Upper lobe of left lung (tissue), 6 donors: ENCODE measurements at regions not wholly inside any gene's neighbourhood (a gene's known extent, or its start where the extent isn't known, plus 50 kb on each side); places are given as distances from the start of the nearest gene placed in this dataset.

ENCODE experiments used
- ATAC-seq, 2 donors: fragments of 200-7000 bp; cut with Tn5 transposase; one replicate each; pipeline ENCODE4 v1.9.1; 2022; ENCODE audit warnings: mild to moderate bottlenecking in 2 of 2, moderate library complexity in 2 of 2; ENCODE audit not compliant: low FRiP score in 2 of 2
- DNase-seq, 2 donors: peaks; one replicate each; pipeline ENCODE4 v3.0.0-alpha.2; 2019 to 2020
- H3K27ac ChIP-seq, 4 donors: fragments of 200-600 bp; sonication (generic); one replicate each; pipeline ENCODE4 v1.5.1; 2016 to 2019
- H3K27me3 ChIP-seq, 4 donors: fragments of 200-600 bp; sonication (generic); one replicate each; pipeline ENCODE4 v1.5.1; 2017 to 2019
- H3K36me3 ChIP-seq, 4 donors: fragments of 200-600 bp; sonication (generic); one replicate each; pipeline ENCODE4 v1.5.1; 2016 to 2019
- H3K4me1 ChIP-seq, 4 donors: fragments of 200-600 bp; sonication (generic); one replicate each; pipeline ENCODE4 v1.5.1; 2018 to 2019
- H3K4me3 ChIP-seq, 4 donors: fragments of 200-600 bp; sonication (generic); one replicate each; pipeline ENCODE4 v1.5.1; 2017 to 2019; ENCODE audit warnings: mild to moderate bottlenecking in 2 of 4, moderate library complexity in 1 of 4
- H3K9me3 ChIP-seq, 4 donors: fragments of 200-600 bp; sonication (generic); one replicate each; pipeline ENCODE4 v1.5.1; 2018 to 2019
- EP300 ChIP-seq, 4 donors: sonication (generic); formaldehyde crosslinking; IDR thresholded peaks; one replicate each; pipeline ENCODE4 v1.5.1; 2017; ENCODE audit warnings: antibody characterized with exemption in 4 of 4, control low read depth in 2 of 4
- POLR2A ChIP-seq, 4 donors: fragments of 450-650 bp; IDR thresholded peaks; one replicate each; pipeline ENCODE4 v1.5.1; 2016 to 2017; ENCODE audit warnings: antibody characterized with exemption in 4 of 4, mild to moderate bottlenecking in 2 of 4
- POLR2AphosphoS5 ChIP-seq, 2 donors: sonication (generic); formaldehyde crosslinking; IDR thresholded peaks; one replicate each; pipeline ENCODE4 v1.5.1; 2017; ENCODE audit warnings: antibody characterized with exemption in 2 of 2
- WGBS, 2 donors: methylation state at CpG; one replicate each; pipeline ENCODE4 v1.1.5; 2017 to 2018; 5-methylcytosine and 5-hydroxymethylcytosine counted together
- TF ChIP-seq, protein P1 (sequence below), 6 experiments: fragments of 450-650 bp in 4 of 6; fragments of 200-600 bp in 2 of 6; sonication (generic) in 2 of 6; IDR thresholded peaks; one replicate each; pipeline ENCODE4 v1.5.1; 2016 to 2019; ENCODE audit warnings: antibody characterized with exemption in 6 of 6
- donor health status: DM: no; HTN: no; CAD: no; lungs with moderate emphysema.
- donor health status: DM: no; HTN: yes; CAD: no; lungs with severe emphysema.

DNA sequence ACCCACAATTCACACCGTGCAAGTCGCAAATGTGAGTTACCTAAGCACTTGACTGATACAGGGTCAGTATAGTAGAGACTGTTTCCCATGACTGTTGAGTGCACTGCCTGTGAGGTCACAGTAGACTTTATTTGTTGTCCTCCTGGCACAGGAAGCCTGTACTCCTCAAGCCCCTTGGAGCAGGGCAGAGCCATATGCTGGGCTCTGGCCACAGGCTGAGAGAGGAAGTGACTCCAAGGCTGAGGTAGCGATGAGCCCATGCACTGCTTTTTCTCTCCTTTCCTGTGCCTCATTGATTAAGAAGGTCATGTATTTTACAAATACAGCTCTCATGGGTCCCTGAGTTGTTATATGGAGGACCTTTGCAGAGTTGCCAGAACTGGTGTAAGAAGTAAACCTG lies 287.7 kb downstream of the SRBD1 start:
- Histone ChIP-seq H3K27me3 (no peaks in the 10 kb centered on the region), H3K27ac (no peak overlapping the region), H3K36me3 (no peaks in the 10 kb centered on the region), H3K4me3 (no peak overlapping the region), H3K4me1 (no peaks in the 10 kb centered on the region), H3K9me3 (peaks cover 0 to 5% (median 2%) of the 10 kb centered on the region in 4 donors)
- ATAC-seq, result no peak
- TF ChIP-seq EP300 (IDR thresholded peaks at IDR 0.05) (no peak), POLR2A (IDR thresholded peaks at IDR 0.05) (no peak), POLR2AphosphoS5 (IDR thresholded peaks at IDR 0.05) (no peak)
- no peak for DNase-seq
- WGBS, 2 donors, result 87 to 100% methylated on average over 2 to 3 of the region's 3 CpGs

DNA sequence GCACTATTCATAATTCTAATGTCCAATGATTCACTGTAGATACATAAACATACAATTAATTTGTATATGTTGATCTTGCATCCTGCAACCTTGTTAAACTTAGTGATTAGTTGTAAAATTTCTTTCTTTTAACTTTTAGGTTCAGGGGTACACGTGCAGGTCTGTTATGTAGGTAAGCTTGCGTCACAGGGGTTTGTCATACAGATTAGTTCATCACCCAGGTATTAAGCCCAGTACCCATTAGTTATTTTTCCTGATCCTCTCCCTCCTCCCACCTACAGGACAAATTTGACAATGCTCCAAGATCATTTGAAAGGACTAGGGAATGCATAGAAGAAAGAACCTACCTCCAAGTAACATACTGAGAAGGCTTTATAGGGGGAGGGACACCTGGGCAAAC lies 290.1 kb downstream of the SRBD1 start:
- 93 to 96% methylated on average over 2 of the region's 2 CpGs for WGBS, 2 donors
- TF ChIP-seq POLR2A (IDR thresholded peaks at IDR 0.05) (no peak), EP300 (IDR thresholded peaks at IDR 0.05) (no peak), POLR2AphosphoS5 (IDR thresholded peaks at IDR 0.05) (no peak)
- TF ChIP-seq, protein P1, sequence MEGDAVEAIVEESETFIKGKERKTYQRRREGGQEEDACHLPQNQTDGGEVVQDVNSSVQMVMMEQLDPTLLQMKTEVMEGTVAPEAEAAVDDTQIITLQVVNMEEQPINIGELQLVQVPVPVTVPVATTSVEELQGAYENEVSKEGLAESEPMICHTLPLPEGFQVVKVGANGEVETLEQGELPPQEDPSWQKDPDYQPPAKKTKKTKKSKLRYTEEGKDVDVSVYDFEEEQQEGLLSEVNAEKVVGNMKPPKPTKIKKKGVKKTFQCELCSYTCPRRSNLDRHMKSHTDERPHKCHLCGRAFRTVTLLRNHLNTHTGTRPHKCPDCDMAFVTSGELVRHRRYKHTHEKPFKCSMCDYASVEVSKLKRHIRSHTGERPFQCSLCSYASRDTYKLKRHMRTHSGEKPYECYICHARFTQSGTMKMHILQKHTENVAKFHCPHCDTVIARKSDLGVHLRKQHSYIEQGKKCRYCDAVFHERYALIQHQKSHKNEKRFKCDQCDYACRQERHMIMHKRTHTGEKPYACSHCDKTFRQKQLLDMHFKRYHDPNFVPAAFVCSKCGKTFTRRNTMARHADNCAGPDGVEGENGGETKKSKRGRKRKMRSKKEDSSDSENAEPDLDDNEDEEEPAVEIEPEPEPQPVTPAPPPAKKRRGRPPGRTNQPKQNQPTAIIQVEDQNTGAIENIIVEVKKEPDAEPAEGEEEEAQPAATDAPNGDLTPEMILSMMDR (IDR thresholded peaks at IDR 0.05), result no peak

DNA sequence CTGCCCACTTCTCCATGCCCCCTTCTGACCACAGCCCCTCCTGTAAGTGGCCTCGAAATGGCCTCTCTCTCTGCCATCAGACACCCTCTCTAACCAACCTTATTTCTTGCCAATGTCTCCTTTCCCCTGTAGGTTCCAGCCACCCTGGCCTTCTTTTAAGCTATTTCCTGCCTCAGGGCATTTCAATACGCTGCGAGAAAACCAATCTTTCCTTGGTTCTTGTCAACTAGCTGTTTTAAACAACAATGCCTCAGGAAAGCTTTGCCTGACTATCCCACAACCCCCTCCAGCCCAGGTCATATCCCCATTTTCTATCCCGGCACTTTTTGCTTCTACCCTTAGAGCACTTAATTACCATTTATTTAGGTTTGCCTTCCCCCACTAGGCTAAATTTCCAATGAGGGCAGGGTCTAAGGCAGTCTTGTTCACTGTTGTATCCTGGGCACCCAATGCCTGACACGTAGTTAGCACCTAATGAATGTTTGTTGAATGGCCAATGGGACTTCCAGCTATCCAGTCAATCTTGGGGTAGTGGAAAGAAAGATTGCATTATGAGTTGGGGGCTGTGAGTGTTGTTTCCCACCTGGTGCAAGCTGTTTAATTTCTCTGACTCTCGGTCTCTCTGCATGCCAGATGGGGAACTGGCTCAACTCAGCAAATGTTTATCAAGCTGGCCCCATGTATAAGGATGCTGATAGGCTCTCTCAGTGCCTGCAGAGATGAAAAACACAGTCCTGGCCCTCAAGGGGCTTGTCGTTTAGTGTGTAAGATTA lies 291.2 kb downstream of the SRBD1 start:
- H3K27me3 ChIP-seq, result no peaks in the 10 kb centered on the region
- no peaks in the 10 kb centered on the region for H3K4me1 ChIP-seq
- 64 to 80% methylated on average over 6 to 7 of the region's 7 CpGs for WGBS, 2 donors
- ATAC-seq (no peak), DNase-seq (no peak)
- H3K36me3 ChIP-seq, result no peaks in the 10 kb centered on the region
- H3K27ac ChIP-seq, result no peak overlapping the region
- TF ChIP-seq EP300 (IDR thresholded peaks at IDR 0.05) (no peak), POLR2AphosphoS5 (IDR thresholded peaks at IDR 0.05) (no peak), POLR2A (IDR thresholded peaks at IDR 0.05) (no peak)
- TF ChIP-seq, protein P1 (IDR thresholded peaks at IDR 0.05), result no peak
- H3K9me3 ChIP-seq, result peaks cover 0 to 5% (median 2%) of the 10 kb centered on the region in 4 donors
- H3K4me3 ChIP-seq, result no peak overlapping the region

More for the DNA sequence above, 290.1 kb downstream of the SRBD1 start:
- Histone ChIP-seq H3K36me3 (no peaks in the 10 kb centered on the region), H3K4me1 (no peaks in the 10 kb centered on the region), H3K27me3 (no peaks in the 10 kb centered on the region), H3K9me3 (peaks cover 0 to 5% (median 2%) of the 10 kb centered on the region in 4 donors), H3K27ac (no peak overlapping the region), H3K4me3 (no peak overlapping the region)
- ATAC-seq (no peak), DNase-seq (no peak)

GRCh38 chr2:45318686-45319085 lies 292.4 kb downstream of the SRBD1 start:
- Histone ChIP-seq H3K4me3 (no peak overlapping the region), H3K27me3 (no peaks in the 10 kb centered on the region), H3K9me3 (peaks cover 0 to 5% (median 2%) of the 10 kb centered on the region in 4 donors), H3K27ac (no peak overlapping the region), H3K36me3 (no peaks in the 10 kb centered on the region), H3K4me1 (no peaks in the 10 kb centered on the region)
- TF ChIP-seq POLR2A (IDR thresholded peaks at IDR 0.05), result no peak
- TF ChIP-seq POLR2AphosphoS5 (IDR thresholded peaks at IDR 0.05), result no peak
- TF ChIP-seq, protein P1 (IDR thresholded peaks at IDR 0.05), result no peak
- no peak for TF ChIP-seq EP300 (IDR thresholded peaks at IDR 0.05)
- no peak for DNase-seq
- WGBS, 2 donors, result 65 to 75% methylated on average over 4 of the region's 4 CpGs
- no peak for ATAC-seq

DNA sequence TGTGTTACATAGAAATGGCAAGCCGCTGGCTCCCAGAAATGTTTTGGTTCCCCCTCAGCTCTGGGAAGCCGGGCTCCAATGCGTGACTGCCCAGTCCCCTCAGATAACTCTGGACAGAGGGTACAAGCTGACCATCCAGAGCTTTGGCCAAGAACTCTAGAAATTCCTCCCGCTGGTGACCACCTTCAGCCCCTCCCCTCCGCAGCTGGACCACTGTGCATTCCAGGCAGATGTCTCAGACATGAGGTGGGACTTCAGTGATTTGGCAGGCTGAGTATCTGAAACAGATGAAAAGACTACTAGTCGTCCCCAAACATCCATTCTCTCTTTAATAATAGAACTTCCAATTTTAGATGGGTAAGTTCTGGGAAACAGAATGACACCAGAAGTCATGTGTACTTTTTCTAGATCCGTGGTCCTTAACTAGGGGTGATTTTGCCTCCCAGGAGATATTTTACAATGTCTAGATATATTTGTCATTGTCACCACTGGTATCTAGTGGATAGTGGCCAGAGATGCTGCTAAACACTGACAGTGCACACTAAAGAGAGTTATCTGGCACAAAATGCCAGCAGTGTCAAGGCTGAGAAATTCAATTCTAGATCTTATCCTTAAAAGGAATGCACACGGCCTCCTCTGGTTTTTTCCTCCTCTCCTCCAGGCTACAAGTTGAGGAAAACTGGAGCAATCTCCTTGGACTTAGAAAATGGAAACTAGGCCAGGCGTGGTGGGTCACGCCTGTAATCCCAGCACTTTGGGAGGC lies 294.3 kb downstream of the SRBD1 start:
- DNase-seq, result no peak
- Histone ChIP-seq H3K36me3 (no peaks in the 10 kb centered on the region), H3K9me3 (no peaks in the 10 kb centered on the region), H3K4me1 (no peaks in the 10 kb centered on the region), H3K27me3 (no peaks in the 10 kb centered on the region), H3K27ac (no peak overlapping the region), H3K4me3 (no peak overlapping the region)
- ATAC-seq, result no peak
- TF ChIP-seq, protein P1 (IDR thresholded peaks at IDR 0.05), result no peak
- TF ChIP-seq POLR2AphosphoS5 (IDR thresholded peaks at IDR 0.05) (no peak), POLR2A (IDR thresholded peaks at IDR 0.05) (no peak), EP300 (IDR thresholded peaks at IDR 0.05) (no peak)
- 88% methylated on average over 7 to 10 of the region's 10 CpGs for WGBS, 2 donors
